Suprapubic skin (tissue), 4 donors: ENCODE measurements at regions not wholly inside any gene's neighbourhood (a gene's known extent, or its start where the extent isn't known, plus 50 kb on each side); places are given as distances from the start of the nearest gene placed in this dataset.

ENCODE experiments used
- DNase-seq, 2 donors: peaks; one replicate each; pipeline ENCODE4 v3.0.0-alpha.2; 2019; ENCODE audit warnings: low spot score in 2 of 2
- H3K27ac ChIP-seq: fragments of 200-600 bp; sonication (generic); one replicate; pipeline ENCODE4 v1.5.1; 2019
- H3K27me3 ChIP-seq: fragments of 200-600 bp; sonication (generic); one replicate; pipeline ENCODE4 v1.5.1; 2019
- H3K36me3 ChIP-seq: fragments of 200-600 bp; sonication (generic); one replicate; pipeline ENCODE4 v1.5.1; 2019
- H3K4me1 ChIP-seq: fragments of 200-600 bp; sonication (generic); one replicate; pipeline ENCODE4 v1.5.1; 2019
- H3K4me3 ChIP-seq: fragments of 200-600 bp; sonication (generic); one replicate; pipeline ENCODE4 v1.5.1; 2019; ENCODE audit warnings: mild to moderate bottlenecking
- H3K9me3 ChIP-seq: fragments of 200-600 bp; sonication (generic); one replicate; pipeline ENCODE4 v1.5.1; 2019
- CTCF ChIP-seq, 2 donors: fragments of 200-600 bp in 1 of 2; fragments of 450-650 bp in 1 of 2; sonication (generic) in 1 of 2; IDR thresholded peaks; one replicate each; pipeline ENCODE4 v1.5.1; 2016 to 2019; ENCODE audit warnings: antibody characterized with exemption in 2 of 2, mild to moderate bottlenecking in 1 of 2, moderate library complexity in 1 of 2
- EP300 ChIP-seq: sonication (generic); formaldehyde crosslinking; IDR thresholded peaks from one replicate; pipeline ENCODE4 v1.6.1; 2017; ENCODE audit warnings: antibody characterized with exemption
- POLR2A ChIP-seq, 2 donors: fragments of 450-650 bp; IDR thresholded peaks; one replicate each; pipeline ENCODE4 v1.6.1; 2017; ENCODE audit warnings: antibody characterized with exemption in 2 of 2, mild to moderate bottlenecking in 2 of 2, moderate library complexity in 2 of 2
- POLR2AphosphoS5 ChIP-seq, 3 donors: sonication (generic); formaldehyde crosslinking; IDR thresholded peaks; one replicate each; pipeline ENCODE4 v1.6.1; 2017; ENCODE audit warnings: antibody characterized with exemption in 3 of 3
- WGBS: methylation state at CpG from one replicate; pipeline ENCODE4 v1.1.5; 2018; 5-methylcytosine and 5-hydroxymethylcytosine counted together

- Histone ChIP-seq H3K4me1 (peaks cover 23% of the 10 kb centered on the region), H3K36me3 (no peaks in the 10 kb centered on the region), H3K27me3 (no peaks in the 10 kb centered on the region), H3K4me3 (no peak overlapping the region), H3K27ac (no peak overlapping the region), H3K9me3 (no peaks in the 10 kb centered on the region)
- DNase-seq: no peak
- TF ChIP-seq POLR2AphosphoS5 (IDR thresholded peaks at IDR 0.05): no peak
- TF ChIP-seq CTCF (IDR thresholded peaks at IDR 0.05): no peak
- no peak for TF ChIP-seq EP300
- no peak for TF ChIP-seq POLR2A (IDR thresholded peaks at IDR 0.05)
- WGBS: 43% methylated on average over 1 of the region's 1 CpG
These were observed 361.6 kb downstream of the TDRD3 start for GRCh38 chr13:60758637-60759036.

GRCh38 chr13:60757501-60758215 lies 360.6 kb downstream of the TDRD3 start:
- Histone ChIP-seq H3K4me1 (peaks cover 23% of the 10 kb centered on the region), H3K27me3 (no peaks in the 10 kb centered on the region), H3K9me3 (no peaks in the 10 kb centered on the region), H3K36me3 (no peaks in the 10 kb centered on the region), H3K27ac (no peak overlapping the region), H3K4me3 (no peak overlapping the region)
- no peak for DNase-seq
- WGBS: 66% methylated on average over 7 of the region's 7 CpGs
- TF ChIP-seq POLR2AphosphoS5 (IDR thresholded peaks at IDR 0.05): no peak
- no peak for TF ChIP-seq POLR2A (IDR thresholded peaks at IDR 0.05)
- TF ChIP-seq CTCF (IDR thresholded peaks at IDR 0.05): no peak
- no peak for TF ChIP-seq EP300

DNA sequence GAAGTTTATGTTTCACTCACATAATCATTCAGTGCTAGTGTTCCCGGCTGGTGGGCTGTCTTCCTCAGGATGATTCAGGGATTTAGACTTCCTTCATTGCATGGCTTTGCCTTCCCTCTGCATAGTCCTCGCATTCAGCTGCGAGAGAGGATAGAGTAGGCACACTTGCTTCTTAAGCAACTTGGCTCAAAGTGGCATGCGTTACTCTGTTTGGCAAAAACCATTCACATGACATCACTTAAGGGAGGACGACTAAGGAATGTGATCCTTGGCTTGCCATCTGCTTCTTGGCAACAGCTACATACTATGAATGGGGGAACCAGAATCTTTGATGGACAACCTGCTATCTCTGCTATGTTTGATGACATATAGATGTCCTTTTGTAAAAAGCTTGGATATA lies 359.3 kb downstream of the TDRD3 start:
- WGBS: 23% methylated on average over 5 of the region's 5 CpGs
- DNase-seq: no peak
- no peak for TF ChIP-seq POLR2AphosphoS5 (IDR thresholded peaks at IDR 0.05)
- TF ChIP-seq CTCF (IDR thresholded peaks at IDR 0.05): no peak
- TF ChIP-seq EP300: no peak
- TF ChIP-seq POLR2A (IDR thresholded peaks at IDR 0.05): no peak

GRCh38 chr13:60755380-60756163 lies 358.6 kb downstream of the TDRD3 start:
- no peak for TF ChIP-seq EP300
- TF ChIP-seq POLR2AphosphoS5 (IDR thresholded peaks at IDR 0.05): no peak
- TF ChIP-seq CTCF (IDR thresholded peaks at IDR 0.05): no peak
- no peak for TF ChIP-seq POLR2A (IDR thresholded peaks at IDR 0.05)
- Histone ChIP-seq H3K4me3 (no peak overlapping the region), H3K9me3 (no peaks in the 10 kb centered on the region), H3K27ac (no peak overlapping the region), H3K4me1 (peaks cover 23% of the 10 kb centered on the region), H3K27me3 (no peaks in the 10 kb centered on the region), H3K36me3 (no peaks in the 10 kb centered on the region)
- WGBS: 43% methylated on average over 4 of the region's 4 CpGs
- no peak for DNase-seq

More for the DNA sequence above, 359.3 kb downstream of the TDRD3 start:
- peaks cover 23% of the 10 kb centered on the region for H3K4me1 ChIP-seq
- H3K9me3 ChIP-seq: no peaks in the 10 kb centered on the region
- H3K27ac ChIP-seq: no peak overlapping the region
- H3K4me3 ChIP-seq: no peak overlapping the region
- H3K36me3 ChIP-seq: no peaks in the 10 kb centered on the region
- H3K27me3 ChIP-seq: no peaks in the 10 kb centered on the region
